Common myeloid progenitor, CD34-positive (primary cell): ENCODE measurements at regions not wholly inside any gene's neighbourhood (a gene's known extent, or its start where the extent isn't known, plus 50 kb on each side); places are given as distances from the start of the nearest gene placed in this dataset.

ENCODE experiments used
- CTCF ChIA-PET: fragments of 350-600 bp; sonication (Branson Sonifier 250); formaldehyde crosslinking; loops from one replicate; lab custom pipeline; 2021; ENCODE audit warnings: antibody characterized with exemption; lab: Charles Lee
- POLR2A ChIA-PET: fragments of 350-600 bp; sonication (Branson Sonifier 250); formaldehyde crosslinking; loops from one replicate; lab custom pipeline; 2021; ENCODE audit warnings: antibody characterized with exemption; lab: Charles Lee
- DNase-seq, 3 donors: peaks; one replicate each; pipeline versions ENCODE4 v3.0.0 to v3.0.0-alpha.2; 2013
- H3K27ac ChIP-seq, 2 experiments: 1 replicate in 1 of 2; 2 replicates in 1 of 2; pipeline ENCODE4 v1.7.0; 2013; ENCODE audit warnings: inconsistent platforms in 2 of 2, low read length in 2 of 2, mild to moderate bottlenecking in 2 of 2, low read depth in 1 of 2, moderate library complexity in 1 of 2; ENCODE audit not compliant: severe bottlenecking in 2 of 2, insufficient read depth in 1 of 2, poor library complexity in 1 of 2
- H3K27me3 ChIP-seq, 5 experiments: replicated peaks in 2 of 5; 1 replicate in 3 of 5; 2 replicates in 2 of 5; pipeline versions ENCODE4 v1.6.1 to v1.7.0; 2013; ENCODE audit warnings: low read length in 4 of 5, mild to moderate bottlenecking in 2 of 5, moderate library complexity in 2 of 5, inconsistent platforms in 1 of 5; ENCODE audit not compliant: insufficient read depth in 5 of 5, control insufficient read depth in 4 of 5
- H3K36me3 ChIP-seq, 4 experiments: 1 replicate in 2 of 4; 2 replicates in 2 of 4; pipeline versions ENCODE4 v1.6.1 to v1.7.0; 2013; ENCODE audit warnings: low read length in 3 of 4, control low read depth in 1 of 4, mild to moderate bottlenecking in 1 of 4; ENCODE audit not compliant: control insufficient read depth in 4 of 4, insufficient read depth in 4 of 4
- H3K4me1 ChIP-seq, 4 experiments: 1 replicate in 3 of 4; 2 replicates in 1 of 4; pipeline versions ENCODE4 v1.6.1 to v1.7.1; 2013; ENCODE audit warnings: low read length in 3 of 4, mild to moderate bottlenecking in 3 of 4, control low read depth in 1 of 4, inconsistent platforms in 1 of 4, moderate library complexity in 1 of 4; ENCODE audit not compliant: control insufficient read depth in 4 of 4, insufficient read depth in 4 of 4; ENCODE audit errors: control extremely low read depth in 1 of 4
- H3K4me3 ChIP-seq, 7 experiments: 1 replicate in 4 of 7; 2 replicates in 3 of 7; pipeline versions ENCODE4 v1.5.1 to v1.7.0; 2013; ENCODE audit warnings: mild to moderate bottlenecking in 7 of 7, low read length in 6 of 7, moderate library complexity in 6 of 7, inconsistent platforms in 2 of 7, low read depth in 2 of 7, control low read depth in 1 of 7; ENCODE audit not compliant: insufficient read depth in 4 of 7, control insufficient read depth in 1 of 7; ENCODE audit errors: extremely low read depth in 1 of 7
- H3K9me3 ChIP-seq, 5 experiments: 1 replicate in 4 of 5; 2 replicates in 1 of 5; pipeline versions ENCODE4 v1.6.1 to v1.7.1; 2013; ENCODE audit warnings: low read length in 4 of 5, mild to moderate bottlenecking in 2 of 5, inconsistent platforms in 1 of 5, low read depth in 1 of 5, moderate library complexity in 1 of 5; ENCODE audit not compliant: control insufficient read depth in 4 of 5, insufficient read depth in 2 of 5; ENCODE audit errors: control extremely low read depth in 1 of 5
- WGBS: methylation state at CpG from one replicate; pipeline ENCODE4 v1.1.5; 2013; ENCODE audit not compliant: insufficient coverage; 5-methylcytosine and 5-hydroxymethylcytosine counted together

- H3K4me3 ChIP-seq, result no peak overlapping the region
- ChIA-PET CTCF (no interaction called here), POLR2A (no interaction called here)
- peaks cover 0 to 14% (median 0%) of the 10 kb centered on the region in 5 experiments for H3K9me3 ChIP-seq
- H3K27ac ChIP-seq, result no peak overlapping the region
- H3K27me3 ChIP-seq, result no peaks in the 10 kb centered on the region
- peaks cover 0 to 8% (median 3%) of the 10 kb centered on the region in 4 experiments for H3K36me3 ChIP-seq
- no peak for DNase-seq
- no peaks in the 10 kb centered on the region for H3K4me1 ChIP-seq
These were observed 71.9 kb downstream of the GTPBP8 start for GRCh38 chr3:113062705-113063104.

DNA sequence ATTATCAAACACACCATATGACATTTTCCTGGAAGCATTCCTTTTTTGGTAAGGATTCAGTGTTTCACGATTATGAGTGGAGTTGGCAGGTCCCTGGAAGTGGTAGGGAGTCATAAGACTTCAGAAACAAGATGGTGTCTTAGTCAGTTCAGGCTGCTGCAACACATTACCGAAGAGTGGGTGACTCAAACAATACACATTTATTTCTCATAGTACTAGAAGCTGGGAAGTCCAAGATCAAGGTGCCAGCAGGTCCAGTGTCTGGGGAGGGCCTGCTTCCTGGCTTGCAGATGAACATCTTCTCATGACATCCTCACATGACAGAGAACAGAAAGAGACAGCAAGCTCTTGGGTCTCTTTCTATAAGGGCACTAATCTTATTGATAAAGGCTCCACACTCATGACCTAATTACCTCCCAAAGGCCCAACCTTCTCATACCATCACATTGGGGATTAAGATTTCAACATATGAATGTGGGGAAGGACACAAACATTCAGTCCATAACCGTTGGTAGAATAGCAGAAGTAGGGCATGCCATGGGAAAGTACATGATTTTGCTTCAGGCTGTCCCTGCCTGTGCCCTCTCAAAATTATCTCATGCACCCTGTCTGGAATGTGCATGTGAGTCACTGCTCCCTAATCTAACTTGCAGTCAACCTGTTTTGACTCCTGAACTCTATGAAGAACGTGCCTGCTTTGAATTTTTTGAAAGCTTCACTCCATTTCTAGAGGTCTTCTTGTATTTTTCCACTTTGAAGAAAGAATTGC, 72.5 kb downstream of the GTPBP8 start:
- no peaks in the 10 kb centered on the region for H3K27me3 ChIP-seq
- POLR2A ChIA-PET, result no interaction called here
- H3K36me3 ChIP-seq, result peaks cover 0 to 8% (median 3%) of the 10 kb centered on the region in 4 experiments
- peaks cover 0 to 14% (median 0%) of the 10 kb centered on the region in 5 experiments for H3K9me3 ChIP-seq
- no peaks in the 10 kb centered on the region for H3K4me1 ChIP-seq
- no peak overlapping the region for H3K27ac ChIP-seq
- CTCF ChIA-PET, result no interaction called here
- WGBS, result 96% methylated on average over 3 of the region's 4 CpGs
- DNase-seq, result no peak
- H3K4me3 ChIP-seq, result no peak overlapping the region

- peaks cover 0 to 8% (median 3%) of the 10 kb centered on the region in 4 experiments for H3K36me3 ChIP-seq
- H3K27ac ChIP-seq, result no peak overlapping the region
- ChIA-PET CTCF (no interaction called here), POLR2A (no interaction called here)
- DNase-seq, result no peak
- WGBS, result no CpG with 5 or more reads among the region's 1 CpG
- no peak overlapping the region for H3K4me3 ChIP-seq
- H3K9me3 ChIP-seq, result peaks cover 0 to 14% (median 0%) of the 10 kb centered on the region in 5 experiments
- H3K4me1 ChIP-seq, result no peaks in the 10 kb centered on the region
- H3K27me3 ChIP-seq, result no peaks in the 10 kb centered on the region
These were observed 73.4 kb downstream of the GTPBP8 start for GRCh38 chr3:113064183-113064582.

DNA sequence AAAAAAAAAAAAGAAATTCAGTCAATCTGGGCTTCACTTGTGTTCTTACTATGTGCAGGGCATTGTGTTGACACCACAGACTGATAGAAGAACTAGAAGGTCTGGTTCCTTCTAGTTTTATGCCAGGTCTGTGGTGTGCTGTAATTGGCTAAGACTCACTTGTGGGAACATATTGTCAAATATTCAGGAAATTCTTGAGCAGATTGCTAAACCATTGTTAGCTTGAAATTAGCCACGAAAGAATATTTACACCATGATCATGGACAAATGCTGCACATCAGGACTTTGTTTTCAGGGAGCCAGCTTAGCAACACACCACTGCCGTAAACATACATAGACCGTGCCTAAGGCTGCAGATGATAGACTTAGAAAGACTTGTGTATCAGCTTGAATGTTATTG, 74.6 kb downstream of the GTPBP8 start:
- ChIA-PET CTCF (no interaction called here), POLR2A (no interaction called here)
- peaks cover 0 to 14% (median 0%) of the 10 kb centered on the region in 5 experiments for H3K9me3 ChIP-seq
- H3K4me1 ChIP-seq, result no peaks in the 10 kb centered on the region
- H3K27me3 ChIP-seq, result no peaks in the 10 kb centered on the region
- H3K4me3 ChIP-seq, result no peak overlapping the region
- peaks cover 0 to 8% (median 3%) of the 10 kb centered on the region in 4 experiments for H3K36me3 ChIP-seq
- no peak for DNase-seq
- H3K27ac ChIP-seq, result no peak overlapping the region
- WGBS, result 91% methylated on average over 1 of the region's 3 CpGs

DNA sequence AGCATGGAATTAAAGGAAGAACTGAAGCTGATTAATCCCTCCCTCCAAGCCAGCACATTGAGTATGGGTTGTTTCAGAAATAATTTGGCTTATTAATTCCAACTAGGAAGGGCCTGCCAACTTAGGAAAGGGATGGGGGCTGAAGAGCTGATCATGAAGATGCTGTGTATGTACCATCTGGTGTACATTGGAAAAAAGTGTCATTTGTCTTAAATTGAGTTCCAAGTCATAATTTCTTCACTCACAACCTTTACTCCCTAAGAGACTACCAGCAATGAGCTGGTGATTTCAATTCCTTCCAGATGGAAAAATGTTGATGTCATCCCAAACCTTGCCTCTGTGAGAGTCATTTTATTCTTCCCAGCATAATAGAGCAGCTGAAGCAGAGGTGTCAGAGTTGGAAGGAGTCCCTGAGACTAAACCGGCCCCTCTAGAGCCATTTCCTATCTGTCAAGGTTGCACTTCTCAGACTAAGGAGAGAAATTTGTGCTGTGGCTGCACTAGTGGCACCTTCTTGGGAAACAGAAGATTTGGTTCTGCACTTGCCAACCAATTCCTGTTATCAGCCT, 79.4 kb downstream of the GTPBP8 start:
- Histone ChIP-seq H3K27ac (no peak overlapping the region), H3K4me3 (no peak overlapping the region), H3K9me3 (peaks cover 0 to 11% (median 0%) of the 10 kb centered on the region in 5 experiments), H3K27me3 (no peaks in the 10 kb centered on the region), H3K4me1 (no peaks in the 10 kb centered on the region), H3K36me3 (no peaks in the 10 kb centered on the region)
- 100% methylated on average over 1 of the region's 1 CpG for WGBS
- ChIA-PET POLR2A (interaction anchor here (0.7 kb wide), 1 partner anchor 218 kb away, joined by 3 read pairs; no protein-coding TSS in a partner anchor), CTCF (interaction anchor here (1.7 kb wide), 1 partner anchor 220 kb away, joined by 5 read pairs; no protein-coding TSS in a partner anchor)
- DNase-seq, result no peak

DNA sequence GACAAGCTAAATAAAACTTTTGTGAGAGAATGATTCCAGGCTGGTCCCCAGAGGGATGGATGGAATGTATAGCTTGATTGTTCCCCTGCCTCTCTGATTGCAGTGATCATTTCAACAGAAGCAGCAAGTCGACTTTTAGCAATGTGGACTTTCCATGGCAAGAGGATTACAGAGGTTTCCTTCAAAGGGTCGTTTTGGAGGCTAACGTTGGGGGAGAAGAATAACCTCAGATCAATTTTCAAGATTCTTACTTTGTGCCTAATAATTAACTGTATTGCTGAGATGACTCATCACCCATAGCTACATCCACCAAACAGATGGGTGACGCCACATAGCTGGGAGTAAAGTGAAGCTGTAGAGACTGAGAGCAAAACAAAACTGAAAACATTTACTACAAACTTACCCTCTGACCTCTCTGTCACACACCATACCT, 79.9 kb downstream of the GTPBP8 start:
- CTCF ChIA-PET, result interaction anchor here (1.7 kb wide), 1 partner anchor 219 kb away, joined by 5 read pairs; no protein-coding TSS in a partner anchor
- H3K4me3 ChIP-seq, result no peak overlapping the region

DNA sequence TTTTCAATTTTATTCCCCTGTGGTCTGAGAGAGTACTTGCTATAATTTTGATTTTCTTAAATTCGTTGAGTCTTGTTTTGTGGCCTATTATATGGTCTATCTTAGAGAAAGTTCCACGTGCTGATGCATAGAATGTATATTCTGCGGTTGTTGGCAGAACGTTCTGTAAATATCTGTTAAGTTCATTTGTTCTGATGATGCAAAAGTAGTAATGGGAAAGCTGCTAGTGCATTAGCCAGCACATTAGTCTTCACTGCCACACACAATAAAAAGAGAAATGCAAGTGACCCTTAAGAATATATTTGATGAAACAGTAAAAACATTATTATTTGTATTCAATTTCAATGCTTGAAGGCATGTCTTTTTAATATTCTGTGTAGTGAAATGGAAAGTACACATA, 84.8 kb downstream of the GTPBP8 start:
- Histone ChIP-seq H3K9me3 (no peaks in the 10 kb centered on the region), H3K36me3 (no peaks in the 10 kb centered on the region), H3K27ac (no peak overlapping the region), H3K27me3 (no peaks in the 10 kb centered on the region), H3K4me3 (no peak overlapping the region), H3K4me1 (no peaks in the 10 kb centered on the region)
- ChIA-PET CTCF (no interaction called here), POLR2A (no interaction called here)
- 60% methylated on average over 2 of the region's 4 CpGs for WGBS
- DNase-seq, result no peak

More for the DNA sequence above, 79.9 kb downstream of the GTPBP8 start:
- POLR2A ChIA-PET, result no interaction called here
- Histone ChIP-seq H3K27ac (no peak overlapping the region), H3K27me3 (no peaks in the 10 kb centered on the region), H3K36me3 (no peaks in the 10 kb centered on the region), H3K9me3 (peaks cover 0 to 5% (median 0%) of the 10 kb centered on the region in 5 experiments), H3K4me1 (no peaks in the 10 kb centered on the region)
- WGBS, result 100% methylated on average over 1 of the region's 4 CpGs
- DNase-seq, result no peak
